HEK293 (cell line): ENCODE measurements at regions not wholly inside any gene's neighbourhood (a gene's known extent, or its start where the extent isn't known, plus 50 kb on each side); places are given as distances from the start of the nearest gene placed in this dataset.

Source experiments
- ATF2 ChIP-seq: fragments of 450-650 bp; formaldehyde crosslinking; IDR thresholded peaks from 2 replicates; pipeline ENCODE4 v1.5.1; 2016; ENCODE audit warnings: missing biosample characterization, missing genetic modification characterization, low read depth
- CTCF ChIP-seq: fragments of 450-650 bp; formaldehyde crosslinking; IDR thresholded peaks from 2 replicates; pipeline ENCODE4 v1.5.1; 2016; ENCODE audit warnings: missing biosample characterization, missing genetic modification characterization
- GFI1B ChIP-seq: fragments of 450-650 bp; formaldehyde crosslinking; IDR thresholded peaks from 2 replicates; pipeline ENCODE4 v1.5.1; 2016; ENCODE audit warnings: missing biosample characterization, missing genetic modification characterization
- REST ChIP-seq: fragments of 450-650 bp; formaldehyde crosslinking; IDR thresholded peaks from 2 replicates; pipeline ENCODE4 v1.5.1; 2016; ENCODE audit warnings: missing biosample characterization, missing genetic modification characterization
- ZIC2 ChIP-seq: fragments of 450-650 bp; formaldehyde crosslinking; IDR thresholded peaks from 2 replicates; pipeline ENCODE4 v1.5.1; 2016; ENCODE audit warnings: missing biosample characterization, missing genetic modification characterization
- ZNF10 ChIP-seq: fragments of 450-650 bp; formaldehyde crosslinking; IDR thresholded peaks from 2 replicates; pipeline ENCODE4 v1.5.1; 2017; ENCODE audit warnings: missing biosample characterization, missing genetic modification characterization

GRCh38 chr18:51426996-51427395 is 229.5 kb upstream of the MEX3C start:
- TF ChIP-seq GFI1B (tag by site-specific recombination) (no peak), CTCF (tag by site-specific recombination) (no peak), ZIC2 (tag by site-specific recombination) (no peak), ATF2 (no peak), ZNF10 (tag by site-specific recombination) (no peak), REST (tag by site-specific recombination) (no peak)
